Stimulated activated CD4-positive, alpha-beta T cell treated with anti-CD3 and anti-CD28 coated beads, Interleukin-15, amount 100 ng/mL, for 1 hour (primary cell): ENCODE measurements at regions not wholly inside any gene's neighbourhood (a gene's known extent, or its start where the extent isn't known, plus 50 kb on each side); places are given as distances from the start of the nearest gene placed in this dataset.
"Not testable (repeated sequence)": the region's sequence is repeated elsewhere in the genome, so short reads cannot be mapped to it uniquely, and the experiment has no call there.

ENCODE experiments used
- DNase-seq, 2 donors: peaks; one replicate each; pipeline ENCODE4 v3.0.0-alpha.2; 2020; ENCODE audit warnings: low read depth in 1 of 2, low spot score in 1 of 2

GRCh38 chr21:15199414-15200383 is 134.9 kb upstream of the NRIP1 start:
- DNase-seq = no peak

- DNase-seq = no peak
Observed at GRCh38 chr21:15203740-15204139, 138.9 kb upstream of the NRIP1 start.

- DNase-seq = no peak
Observed at GRCh38 chr21:15204140-15204969, 139.6 kb upstream of the NRIP1 start.

- DNase-seq = no peak
Observed at GRCh38 chr21:15204970-15205286, 140.1 kb upstream of the NRIP1 start.

- no peak for DNase-seq
Observed at GRCh38 chr21:15206514-15206913, 141.7 kb upstream of the NRIP1 start.

GRCh38 chr21:15207231-15207630 is 142.4 kb upstream of the NRIP1 start:
- DNase-seq = no peak

GRCh38 chr21:15207635-15208370 is 143.0 kb upstream of the NRIP1 start:
- DNase-seq = no peak

- DNase-seq = no peak
Observed at GRCh38 chr21:15208786-15209185, 144.0 kb upstream of the NRIP1 start.

GRCh38 chr21:15209224-15209623 is 144.4 kb upstream of the NRIP1 start:
- DNase-seq = no peak

- DNase-seq = no peak
Observed at GRCh38 chr21:15210235-15210678, 145.5 kb upstream of the NRIP1 start.

- DNase-seq = no peak
Observed at GRCh38 chr21:15211491-15212133, 146.8 kb upstream of the NRIP1 start.

- DNase-seq = no peak
Observed at GRCh38 chr21:15212206-15212605, 147.4 kb upstream of the NRIP1 start.

GRCh38 chr21:15218476-15218875 is 153.7 kb upstream of the NRIP1 start:
- not testable (repeated sequence) for DNase-seq

GRCh38 chr21:15219039-15219438 is 154.2 kb upstream of the NRIP1 start:
- no peak for DNase-seq

- no peak for DNase-seq
Observed at GRCh38 chr21:15219894-15220293, 155.1 kb upstream of the NRIP1 start.

GRCh38 chr21:15221799-15222386 is 157.1 kb upstream of the NRIP1 start:
- DNase-seq = no peak

- no peak for DNase-seq
Observed at GRCh38 chr21:15222707-15223106, 157.9 kb upstream of the NRIP1 start.

GRCh38 chr21:15224346-15225086 is 159.7 kb upstream of the NRIP1 start:
- no peak for DNase-seq

GRCh38 chr21:15227919-15228318 is 163.1 kb upstream of the NRIP1 start:
- no peak for DNase-seq

- DNase-seq = no peak
Observed at GRCh38 chr21:15229390-15229789, 164.6 kb upstream of the NRIP1 start.
